HUES6 (cell line): ENCODE measurements at regions not wholly inside any gene's neighbourhood (a gene's known extent, or its start where the extent isn't known, plus 50 kb on each side); places are given as distances from the start of the nearest gene placed in this dataset.
"Not testable (repeated sequence)": the region's sequence is repeated elsewhere in the genome, so short reads cannot be mapped to it uniquely, and the experiment has no call there.

ENCODE experiments used
- H3K27ac ChIP-seq: 2 replicates; pipeline ENCODE4 v1.7.0; 2013; ENCODE audit warnings: low read depth, mild to moderate bottlenecking, low read length, inconsistent platforms
- H3K27me3 ChIP-seq: 2 replicates; pipeline ENCODE4 v1.6.1; 2013; ENCODE audit warnings: low read length; ENCODE audit not compliant: control insufficient read depth, insufficient read depth
- H3K36me3 ChIP-seq: 2 replicates; pipeline ENCODE4 v1.6.1; 2013; ENCODE audit warnings: low read length; ENCODE audit not compliant: control insufficient read depth, insufficient read depth
- H3K4me1 ChIP-seq: 2 replicates; pipeline ENCODE4 v1.6.1; 2013; ENCODE audit warnings: low read length; ENCODE audit not compliant: control insufficient read depth, insufficient read depth
- H3K4me3 ChIP-seq: 2 replicates; pipeline ENCODE4 v1.5.1; 2013; ENCODE audit warnings: low read depth, low read length
- H3K9ac ChIP-seq: one replicate; pipeline ENCODE4 v1.6.1; 2013; ENCODE audit warnings: mild to moderate bottlenecking, low read length
- H3K9me3 ChIP-seq: 2 replicates; pipeline ENCODE4 v1.6.1; 2013; ENCODE audit warnings: low read depth, low read length; ENCODE audit not compliant: control insufficient read depth, insufficient read depth

GRCh38 chr6:67825201-67825895 is 809.7 kb upstream of the ADGRB3 start:
- no peaks in the 10 kb centered on the region for H3K4me1 ChIP-seq
- no peaks in the 10 kb centered on the region for H3K27me3 ChIP-seq
- H3K27ac ChIP-seq: no peak overlapping the region
- H3K9ac ChIP-seq: no peak overlapping the region
- H3K36me3 ChIP-seq: no peaks in the 10 kb centered on the region
- no peak overlapping the region for H3K4me3 ChIP-seq
- peaks cover 7% of the 10 kb centered on the region; the same call in 1 of the 2 replicates for H3K9me3 ChIP-seq

- Histone ChIP-seq H3K9me3 (peaks cover 16% of the 10 kb centered on the region), H3K9ac (no peak overlapping the region), H3K4me1 (no peaks in the 10 kb centered on the region), H3K27me3 (no peaks in the 10 kb centered on the region), H3K36me3 (no peaks in the 10 kb centered on the region), H3K4me3 (no peak overlapping the region), H3K27ac (no peak overlapping the region)
These were observed 816.8 kb upstream of the ADGRB3 start for GRCh38 chr6:67818322-67818721.

- no peaks in the 10 kb centered on the region for H3K4me1 ChIP-seq
- H3K9me3 ChIP-seq: peaks cover 24% of the 10 kb centered on the region
These were observed 819.5 kb upstream of the ADGRB3 start for GRCh38 chr6:67815623-67816022.

GRCh38 chr6:67814262-67814661 is 820.8 kb upstream of the ADGRB3 start:
- Histone ChIP-seq H3K27me3 (no peaks in the 10 kb centered on the region), H3K4me3 (no peak overlapping the region), H3K9me3 (peaks cover 24% of the 10 kb centered on the region), H3K36me3 (no peaks in the 10 kb centered on the region), H3K4me1 (no peaks in the 10 kb centered on the region), H3K9ac (no peak overlapping the region), H3K27ac (no peak overlapping the region)

More at GRCh38 chr6:67815623-67816022, 819.5 kb upstream of the ADGRB3 start:
- no peak overlapping the region for H3K27ac ChIP-seq
- H3K4me3 ChIP-seq: no peak overlapping the region
- no peaks in the 10 kb centered on the region for H3K36me3 ChIP-seq
- H3K9ac ChIP-seq: no peak overlapping the region
- no peaks in the 10 kb centered on the region for H3K27me3 ChIP-seq

- peaks cover 24% of the 10 kb centered on the region for H3K9me3 ChIP-seq
These were observed 822.4 kb upstream of the ADGRB3 start for GRCh38 chr6:67812693-67813092.

GRCh38 chr6:67812125-67812524 is 823.0 kb upstream of the ADGRB3 start:
- Histone ChIP-seq H3K9me3 (peaks cover 24% of the 10 kb centered on the region), H3K36me3 (no peaks in the 10 kb centered on the region), H3K4me1 (no peaks in the 10 kb centered on the region), H3K4me3 (no peak overlapping the region), H3K27ac (no peak overlapping the region), H3K9ac (no peak overlapping the region), H3K27me3 (no peaks in the 10 kb centered on the region)

More at GRCh38 chr6:67812693-67813092, 822.4 kb upstream of the ADGRB3 start:
- Histone ChIP-seq H3K4me1 (no peaks in the 10 kb centered on the region), H3K27ac (no peak overlapping the region), H3K9ac (no peak overlapping the region), H3K4me3 (no peak overlapping the region), H3K27me3 (no peaks in the 10 kb centered on the region), H3K36me3 (no peaks in the 10 kb centered on the region)

GRCh38 chr6:67811239-67812037 is 823.6 kb upstream of the ADGRB3 start:
- Histone ChIP-seq H3K9me3 (peaks cover 24% of the 10 kb centered on the region), H3K27ac (no peak overlapping the region), H3K4me1 (no peaks in the 10 kb centered on the region), H3K36me3 (no peaks in the 10 kb centered on the region), H3K4me3 (no peak overlapping the region), H3K9ac (no peak overlapping the region), H3K27me3 (no peaks in the 10 kb centered on the region)

- not testable (repeated sequence) for H3K27ac ChIP-seq, H3K9ac ChIP-seq, H3K4me1 ChIP-seq, H3K4me3 ChIP-seq, H3K36me3 ChIP-seq, H3K27me3 ChIP-seq, H3K9me3 ChIP-seq
These were observed 830.3 kb upstream of the ADGRB3 start for GRCh38 chr6:67804808-67805207.

GRCh38 chr6:67802771-67803170 is 832.3 kb upstream of the ADGRB3 start:
- no peaks in the 10 kb centered on the region for H3K27me3 ChIP-seq
- H3K9ac ChIP-seq: no peak overlapping the region
- no peaks in the 10 kb centered on the region for H3K36me3 ChIP-seq
- no peak overlapping the region for H3K4me3 ChIP-seq
- no peaks in the 10 kb centered on the region for H3K4me1 ChIP-seq
- no peak overlapping the region for H3K27ac ChIP-seq
- H3K9me3 ChIP-seq: no peaks in the 10 kb centered on the region

GRCh38 chr6:67792996-67793395 is 842.1 kb upstream of the ADGRB3 start:
- no peak overlapping the region for H3K4me3 ChIP-seq
- H3K27me3 ChIP-seq: no peaks in the 10 kb centered on the region
- H3K36me3 ChIP-seq: no peaks in the 10 kb centered on the region

GRCh38 chr6:67790569-67790968 is 844.5 kb upstream of the ADGRB3 start:
- Histone ChIP-seq H3K9me3 (no peaks in the 10 kb centered on the region), H3K27ac (no peak overlapping the region), H3K36me3 (no peaks in the 10 kb centered on the region), H3K27me3 (no peaks in the 10 kb centered on the region), H3K4me1 (peaks cover 5% of the 10 kb centered on the region; the same call in 1 of the 2 replicates), H3K4me3 (no peak overlapping the region), H3K9ac (no peak overlapping the region)

More at GRCh38 chr6:67792996-67793395, 842.1 kb upstream of the ADGRB3 start:
- no peak overlapping the region for H3K9ac ChIP-seq
- H3K9me3 ChIP-seq: no peaks in the 10 kb centered on the region
- H3K27ac ChIP-seq: no peak overlapping the region
- H3K4me1 ChIP-seq: peaks cover 8% of the 10 kb centered on the region; the same call in 1 of the 2 replicates
